ENCODE measurements at regions not wholly inside any gene's neighbourhood (a gene's known extent, or its start where the extent isn't known, plus 50 kb on each side); places are given as distances from the start of the nearest gene placed in this dataset.

DNA sequence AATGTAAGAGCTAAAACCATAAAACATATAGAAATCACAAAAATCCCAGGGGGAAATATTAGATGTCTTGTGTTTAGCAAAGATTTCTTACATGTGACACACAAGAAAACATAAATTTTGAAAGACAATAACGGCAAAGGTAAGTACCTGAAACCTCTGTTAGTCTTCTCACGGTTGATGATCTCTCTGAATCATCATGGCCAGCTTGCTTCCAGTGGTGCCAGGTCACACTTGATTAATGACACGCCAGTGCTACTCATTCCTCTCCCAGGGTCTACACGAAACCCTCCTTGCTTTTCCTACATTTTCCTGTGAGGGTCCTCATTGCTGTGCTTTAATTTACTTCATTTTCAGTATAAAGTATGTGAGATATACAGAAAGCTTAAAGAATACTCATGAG lies 114.4 kb upstream of the PARP11 start:
- DNase-seq = no peak
- ATAC-seq = no peak
- Histone ChIP-seq H3K9me3 (peaks cover 10% of the 10 kb centered on the region), H3K27ac (no peak overlapping the region), H3K36me3 (no peaks in the 10 kb centered on the region), H3K4me3 (no peak overlapping the region), H3K27me3 (ENCODE audit: low read depth) (peaks cover 7% of the 10 kb centered on the region), H3K4me1 (no peaks in the 10 kb centered on the region)
- intact Hi-C loops (cut with DNase I) = no loop called here
- no peak for TF ChIP-seq CTCF (IDR thresholded peaks at IDR 0.05)

GRCh38 chr12:3980504-3981272 lies 107.5 kb upstream of the PARP11 start:
- no peak overlapping the region for H3K27ac ChIP-seq
- no peaks in the 10 kb centered on the region for H3K4me1 ChIP-seq
- ATAC-seq = no peak
- DNase-seq = no peak
- no peaks in the 10 kb centered on the region for H3K27me3 ChIP-seq (ENCODE audit: low read depth)
- H3K9me3 ChIP-seq = peaks cover 10% of the 10 kb centered on the region
- no peak for TF ChIP-seq CTCF (IDR thresholded peaks at IDR 0.05)
- H3K4me3 ChIP-seq = no peak overlapping the region
- intact Hi-C loops (cut with DNase I) = no loop called here
- no peaks in the 10 kb centered on the region for H3K36me3 ChIP-seq

GRCh38 chr12:3977621-3978020 lies 104.4 kb upstream of the PARP11 start:
- TF ChIP-seq CTCF (IDR thresholded peaks at IDR 0.05) = no peak
- no peaks in the 10 kb centered on the region for H3K4me1 ChIP-seq
- no peak for ATAC-seq
- no peak overlapping the region for H3K4me3 ChIP-seq
- no peaks in the 10 kb centered on the region for H3K9me3 ChIP-seq
- intact Hi-C loops (cut with DNase I) = no loop called here
- DNase-seq = no peak
- H3K27me3 ChIP-seq (ENCODE audit: low read depth) = no peaks in the 10 kb centered on the region
- H3K27ac ChIP-seq = no peak overlapping the region
- no peaks in the 10 kb centered on the region for H3K36me3 ChIP-seq

GRCh38 chr12:3976351-3976938 lies 103.2 kb upstream of the PARP11 start:
- DNase-seq (no peak), ATAC-seq (no peak)
- H3K4me1 ChIP-seq = no peaks in the 10 kb centered on the region
- peaks cover 3% of the 10 kb centered on the region for H3K27me3 ChIP-seq (ENCODE audit: low read depth)
- H3K9me3 ChIP-seq = no peaks in the 10 kb centered on the region
- H3K4me3 ChIP-seq = no peak overlapping the region
- intact Hi-C loops (cut with DNase I) = no loop called here
- no peak overlapping the region for H3K27ac ChIP-seq
- H3K36me3 ChIP-seq = no peaks in the 10 kb centered on the region
- no peak for TF ChIP-seq CTCF (IDR thresholded peaks at IDR 0.05)

DNA sequence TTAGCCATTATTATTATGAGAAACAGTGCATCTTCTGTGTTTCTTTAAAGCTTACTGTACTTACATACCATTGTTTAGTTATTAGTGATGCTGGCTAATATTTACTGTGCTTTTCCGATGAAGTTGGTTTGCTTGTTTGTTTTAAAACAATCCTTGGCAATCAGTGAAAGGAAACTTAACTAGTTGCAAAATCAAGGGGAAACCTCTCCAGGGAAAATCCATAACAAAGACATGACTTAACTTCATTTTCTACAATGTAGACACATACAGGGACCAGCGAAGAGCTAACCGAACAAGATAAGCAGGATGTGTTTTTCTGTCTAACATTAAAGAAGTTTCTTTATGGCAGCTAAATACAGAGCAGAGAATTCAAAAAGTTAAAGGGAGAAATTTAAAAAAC lies 102.5 kb upstream of the PARP11 start:
- no peak for TF ChIP-seq CTCF (IDR thresholded peaks at IDR 0.05)
- H3K9me3 ChIP-seq = no peaks in the 10 kb centered on the region

More for the DNA sequence above, 102.5 kb upstream of the PARP11 start:
- Histone ChIP-seq H3K4me1 (no peaks in the 10 kb centered on the region), H3K27ac (no peak overlapping the region), H3K36me3 (no peaks in the 10 kb centered on the region), H3K4me3 (no peak overlapping the region), H3K27me3 (ENCODE audit: low read depth) (peaks cover 3% of the 10 kb centered on the region)
- ATAC-seq (no peak), DNase-seq (no peak)
- intact Hi-C loops (cut with DNase I) = no loop called here
